ENCODE measurements at regions not wholly inside any gene's neighbourhood (a gene's known extent, or its start where the extent isn't known, plus 50 kb on each side); places are given as distances from the start of the nearest gene placed in this dataset.
A peak's percentile ranks its signal among the peaks of the same experiment; 100 is the strongest.

- DNase-seq (ENCODE audit: low read depth) = peak; percentile 57
- no peak overlapping the region for H3K4me3 ChIP-seq (ENCODE audit: control insufficient read depth, low read depth, low read length)
- no peak for TF ChIP-seq CTCF (IDR thresholded peaks at IDR 0.05; ENCODE audit: control insufficient read depth, insufficient read depth, low read depth, low read length, missing control alignments)
These were observed 232.3 kb upstream of the PAPPA start for GRCh38 chr9:115921301-115921700.

GRCh38 chr9:115922444-115922843 lies 231.1 kb upstream of the PAPPA start:
- no peak for DNase-seq (ENCODE audit: low read depth)
- H3K4me3 ChIP-seq (ENCODE audit: control insufficient read depth, low read depth, low read length) = no peak overlapping the region
- TF ChIP-seq CTCF (IDR thresholded peaks at IDR 0.05; ENCODE audit: control insufficient read depth, insufficient read depth, low read depth, low read length, missing control alignments) = no peak

GRCh38 chr9:115923410-115923809 lies 230.2 kb upstream of the PAPPA start:
- no peak for DNase-seq (ENCODE audit: low read depth)
- no peak for TF ChIP-seq CTCF (IDR thresholded peaks at IDR 0.05; ENCODE audit: control insufficient read depth, insufficient read depth, low read depth, low read length, missing control alignments)
- H3K4me3 ChIP-seq (ENCODE audit: control insufficient read depth, low read depth, low read length) = no peak overlapping the region

GRCh38 chr9:115923903-115924668 lies 229.5 kb upstream of the PAPPA start:
- peak; percentile 23 for DNase-seq (ENCODE audit: low read depth)
- no peak for TF ChIP-seq CTCF (IDR thresholded peaks at IDR 0.05; ENCODE audit: control insufficient read depth, insufficient read depth, low read depth, low read length, missing control alignments)
- no peak overlapping the region for H3K4me3 ChIP-seq (ENCODE audit: control insufficient read depth, low read depth, low read length)

GRCh38 chr9:115924669-115924987 lies 229.0 kb upstream of the PAPPA start:
- no peak for TF ChIP-seq CTCF (IDR thresholded peaks at IDR 0.05; ENCODE audit: control insufficient read depth, insufficient read depth, low read depth, low read length, missing control alignments)
- no peak for DNase-seq (ENCODE audit: low read depth)

GRCh38 chr9:115925424-115925823 lies 228.2 kb upstream of the PAPPA start:
- no peak overlapping the region for H3K4me3 ChIP-seq (ENCODE audit: control insufficient read depth, low read depth, low read length)
- no peak for TF ChIP-seq CTCF (IDR thresholded peaks at IDR 0.05; ENCODE audit: control insufficient read depth, insufficient read depth, low read depth, low read length, missing control alignments)
- DNase-seq (ENCODE audit: low read depth) = no peak

More at GRCh38 chr9:115924669-115924987, 229.0 kb upstream of the PAPPA start:
- H3K4me3 ChIP-seq (ENCODE audit: control insufficient read depth, low read depth, low read length) = no peak overlapping the region

All from AG09309 (cell line).